HG02884 (cell line): ENCODE measurements at regions not wholly inside any gene's neighbourhood (a gene's known extent, or its start where the extent isn't known, plus 50 kb on each side); places are given as distances from the start of the nearest gene placed in this dataset.
"Not testable (repeated sequence)": the region's sequence is repeated elsewhere in the genome, so short reads cannot be mapped to it uniquely, and the experiment has no call there.

Experiments used
- ATAC-seq: cut with Tn5 transposase; IDR thresholded peaks from one replicate; pipeline ENCODE4 v1.9.1; 2021; ENCODE audit warnings: mild to moderate bottlenecking, moderate library complexity; ENCODE audit not compliant: unreplicated experiment

DNA sequence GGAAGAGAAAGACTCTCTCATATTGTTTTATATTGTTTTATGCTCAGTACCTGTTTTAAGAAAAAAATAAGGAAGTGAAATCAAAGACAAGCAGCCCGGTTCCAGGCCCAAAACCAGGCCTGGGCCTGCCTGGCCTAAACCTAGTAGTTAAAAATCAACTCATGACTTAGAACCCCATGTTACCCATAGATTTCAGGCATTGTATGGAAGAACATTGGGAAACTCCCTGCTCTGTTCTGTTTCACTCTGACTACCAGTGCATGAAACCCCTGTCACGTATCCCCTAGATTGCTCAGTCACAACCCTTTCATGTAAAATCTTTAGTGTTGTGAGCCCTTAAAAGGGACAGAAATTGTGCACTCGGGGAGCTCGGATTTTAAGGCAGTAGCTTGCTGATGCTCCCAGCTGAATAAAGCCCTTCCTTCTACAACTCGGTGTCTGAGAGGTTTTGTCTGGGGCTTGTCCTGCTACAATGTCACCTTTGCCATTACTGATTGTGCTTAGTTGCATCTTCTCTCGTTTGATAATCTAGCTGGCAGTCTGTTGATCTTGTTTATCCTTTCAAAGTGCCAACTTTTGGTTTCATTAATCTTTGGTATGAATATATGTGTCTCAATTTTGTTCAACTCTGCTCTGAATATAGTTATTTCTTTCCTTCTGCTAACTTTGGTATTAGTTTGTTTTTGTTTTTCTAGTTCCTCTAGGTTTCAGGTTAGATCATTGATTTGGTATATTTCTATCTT is 842.8 kb upstream of the NDST4 start:
- not testable (repeated sequence) for ATAC-seq

DNA sequence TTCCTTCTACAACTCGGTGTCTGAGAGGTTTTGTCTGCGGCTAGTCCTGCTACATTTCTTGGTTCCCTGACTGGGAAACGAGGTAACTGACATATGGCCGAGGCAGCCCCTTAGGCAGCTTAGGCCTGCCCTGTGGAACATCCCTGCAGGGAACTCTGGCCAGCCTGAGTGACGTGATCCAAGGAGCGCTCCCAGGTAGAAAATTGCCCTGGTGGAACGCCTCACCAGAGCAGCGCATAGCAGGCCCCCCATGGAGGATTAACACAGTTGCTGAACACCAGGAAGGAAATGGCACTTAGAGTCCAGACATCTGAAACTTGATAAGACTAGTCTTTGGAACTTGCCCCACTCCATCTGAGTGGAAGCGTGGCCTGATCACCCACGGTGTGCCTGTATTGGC is 837.4 kb upstream of the NDST4 start:
- no peak for ATAC-seq

DNA sequence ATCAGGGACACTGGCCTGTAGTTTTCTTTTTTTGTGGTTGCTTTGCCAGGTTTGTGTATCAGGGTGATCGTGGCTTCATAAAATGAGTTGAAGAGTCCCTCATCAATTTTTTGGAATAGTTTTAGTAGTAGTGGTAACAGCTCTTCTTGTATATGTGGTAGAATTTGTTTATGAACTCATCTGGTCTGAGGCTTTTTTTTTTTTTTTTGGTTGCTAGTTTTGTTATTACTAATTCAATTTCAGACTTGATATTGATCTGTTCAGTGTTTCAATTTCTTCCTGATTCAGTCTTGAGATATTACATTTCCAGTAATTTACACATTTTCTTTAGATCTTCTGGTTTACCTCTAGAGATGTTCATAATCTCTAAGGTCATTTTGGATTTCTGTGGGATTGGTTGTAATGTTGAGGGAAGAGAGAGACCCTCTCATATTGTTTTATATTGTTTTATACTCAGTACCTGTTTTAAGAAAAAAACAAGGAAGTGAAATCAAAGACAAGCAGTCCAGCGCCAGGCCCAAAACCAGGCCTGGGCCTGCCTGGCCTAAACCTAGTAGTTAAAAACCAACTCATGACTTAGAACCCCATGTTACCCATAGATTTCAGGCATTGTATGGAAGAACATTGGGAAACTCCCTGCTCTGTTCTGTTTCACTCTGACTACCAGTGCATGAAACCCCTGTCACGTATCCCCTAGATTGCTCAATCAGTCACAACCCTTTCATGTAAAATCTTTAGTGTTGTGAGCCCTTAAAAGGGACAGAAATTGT is 836.7 kb upstream of the NDST4 start:
- ATAC-seq = peak; percentile 68

DNA sequence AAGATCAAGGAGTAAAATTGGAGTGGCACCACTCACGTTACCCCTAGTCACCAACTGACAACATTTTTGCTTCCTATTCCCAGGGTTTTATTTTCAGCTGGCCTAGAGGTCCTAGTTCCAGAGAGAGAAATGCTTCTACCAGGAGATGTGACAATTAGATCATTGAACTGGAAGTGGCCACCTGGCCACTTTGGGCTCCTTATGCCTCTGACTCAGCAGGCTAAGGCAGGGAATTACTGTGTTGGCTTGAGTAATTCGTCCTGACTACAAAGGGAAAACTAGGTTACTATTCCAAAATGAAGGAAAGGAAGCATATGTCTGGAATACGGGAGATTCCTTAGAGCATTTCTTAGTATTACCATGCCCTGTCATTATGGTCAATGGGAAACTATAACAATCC is 831.6 kb upstream of the NDST4 start:
- ATAC-seq = no peak

DNA sequence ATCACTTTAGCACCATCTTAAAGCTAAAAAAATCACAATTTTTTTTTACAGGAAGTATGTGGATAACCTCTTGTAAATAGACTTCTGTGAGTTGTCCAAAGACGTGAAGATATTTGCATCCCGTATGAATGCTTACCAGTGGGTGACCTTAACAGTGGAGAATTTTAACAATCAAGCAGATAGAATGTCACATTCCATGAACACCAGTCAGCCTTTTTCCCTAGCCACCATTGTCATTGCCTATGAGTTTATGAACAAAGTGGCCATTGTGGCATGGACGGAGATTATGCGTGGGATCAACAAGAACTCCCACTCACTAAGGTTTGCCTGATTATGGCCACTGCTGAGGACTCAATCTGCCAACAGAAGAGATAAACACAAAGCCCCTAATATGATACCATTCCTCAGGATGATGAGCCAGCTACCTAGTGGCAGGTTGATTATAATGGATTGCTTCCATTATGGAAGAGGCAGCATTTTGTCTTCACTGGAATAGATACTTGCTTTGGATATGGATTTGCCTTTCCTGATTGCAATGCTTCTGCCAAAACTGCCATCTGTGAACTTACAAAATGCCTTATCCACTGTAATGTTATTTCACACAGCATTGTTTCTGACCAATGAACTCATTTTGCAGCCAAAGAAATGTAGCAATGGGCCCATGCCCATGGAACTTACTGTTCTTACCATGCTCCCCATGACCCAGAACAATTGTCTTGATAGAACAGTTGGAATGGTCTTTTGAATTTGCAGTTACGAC is 830.9 kb upstream of the NDST4 start:
- ATAC-seq = no peak

DNA sequence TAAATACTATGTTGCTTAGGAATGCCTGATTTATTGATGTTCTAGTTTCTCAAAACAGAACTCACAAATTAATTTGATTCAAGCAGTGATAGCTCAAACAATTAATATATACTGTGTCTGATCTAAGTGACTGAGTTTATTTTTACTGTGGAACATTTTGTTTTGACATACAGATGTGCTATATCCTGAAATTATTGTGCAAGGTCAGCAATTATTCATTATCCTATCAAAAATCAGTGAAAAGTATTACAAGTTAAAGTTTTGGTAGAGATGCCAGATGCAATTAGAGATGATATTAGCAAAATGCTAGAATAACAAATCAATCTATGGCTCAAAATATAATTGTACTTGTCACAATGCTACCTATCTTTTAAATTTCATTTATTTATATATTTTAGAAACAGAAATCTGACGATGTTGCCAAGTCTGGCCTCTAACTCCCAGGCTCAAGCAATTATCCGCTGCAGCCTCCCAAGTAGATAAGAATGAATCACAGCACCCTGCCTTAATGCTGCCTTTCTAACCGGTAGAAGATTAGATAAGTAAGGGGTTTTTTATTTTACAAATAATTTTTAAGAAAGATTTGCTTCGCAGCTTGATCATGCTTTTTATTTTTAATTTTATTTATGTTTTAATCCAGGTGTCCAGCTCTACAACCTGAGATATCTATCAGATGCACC is 825.5 kb upstream of the NDST4 start:
- ATAC-seq = no peak

DNA sequence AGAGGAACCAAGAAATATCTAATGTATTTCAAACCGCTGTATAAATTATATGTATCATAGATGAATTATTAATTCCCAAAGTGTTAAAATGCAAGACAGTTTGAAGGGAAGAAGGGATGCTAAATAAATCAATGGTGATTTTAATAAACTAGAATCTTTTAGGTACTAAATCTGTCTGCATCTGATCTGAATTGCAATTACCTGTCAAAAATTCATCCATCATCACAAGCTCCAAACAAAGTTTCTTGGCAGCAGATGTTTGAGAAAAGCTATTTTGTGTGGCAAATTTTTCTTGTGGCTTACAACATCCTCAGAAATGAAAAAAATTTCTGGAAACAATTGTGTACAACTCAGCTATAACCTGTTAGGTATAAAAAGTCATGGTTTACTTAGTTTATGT is 816.0 kb upstream of the NDST4 start:
- no peak for ATAC-seq

DNA sequence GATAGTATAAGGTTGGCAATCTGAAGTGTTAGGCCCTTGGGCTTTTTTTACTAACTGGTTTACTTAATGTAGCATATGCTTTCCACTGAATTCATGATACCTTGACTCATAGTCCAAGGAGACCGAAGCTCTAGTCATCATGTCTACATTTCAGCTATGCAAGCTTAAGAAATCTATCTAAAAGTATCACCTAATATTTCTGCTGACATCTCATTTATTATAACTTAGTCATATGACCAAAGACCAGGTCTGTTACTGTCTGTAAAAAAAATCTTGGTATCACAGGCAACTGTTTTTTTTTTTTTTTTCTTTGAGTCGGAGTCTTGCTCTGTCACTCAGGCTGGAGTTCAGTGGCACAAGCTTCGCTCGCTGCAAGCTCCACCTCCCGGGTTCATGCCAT is 814.0 kb upstream of the NDST4 start:
- ATAC-seq = no peak

DNA sequence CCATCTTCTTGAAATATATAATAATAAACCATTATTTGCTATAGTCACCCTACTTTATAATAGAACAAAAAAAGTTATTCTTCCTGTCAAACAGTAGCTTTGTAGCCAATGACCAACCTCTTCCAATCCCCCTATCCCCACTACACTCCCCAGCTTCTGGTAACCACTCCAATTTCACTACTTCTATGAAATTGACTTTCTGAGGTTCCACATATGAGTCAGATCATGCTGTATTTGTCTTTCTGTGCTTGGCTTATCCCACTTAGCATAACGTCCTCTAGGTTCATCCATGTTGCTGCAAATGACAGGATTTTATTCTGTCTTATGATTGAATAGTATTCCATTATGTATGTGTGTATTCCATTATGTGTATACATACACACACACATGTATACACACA is 809.7 kb upstream of the NDST4 start:
- ATAC-seq = no peak

DNA sequence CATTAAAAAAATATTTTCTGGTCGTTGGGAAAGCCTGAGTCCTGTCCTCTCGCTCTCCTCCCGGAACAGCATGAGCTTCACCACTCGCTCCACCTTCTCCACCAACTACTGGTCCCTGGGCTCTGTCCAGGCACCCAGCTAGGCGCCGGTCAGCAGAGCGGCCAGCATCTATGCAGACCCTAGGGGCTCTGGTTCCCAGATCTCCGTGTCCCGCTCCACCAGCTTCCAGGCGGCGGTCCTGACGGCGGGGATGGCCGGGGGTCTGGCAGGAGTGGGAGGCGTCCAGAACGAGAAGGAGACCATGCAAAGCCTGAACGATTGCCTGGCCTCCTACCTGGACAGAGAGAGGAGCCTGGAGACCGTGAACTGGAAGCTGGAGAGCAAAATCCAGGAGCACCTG is 807.2 kb upstream of the NDST4 start:
- no peak for ATAC-seq

DNA sequence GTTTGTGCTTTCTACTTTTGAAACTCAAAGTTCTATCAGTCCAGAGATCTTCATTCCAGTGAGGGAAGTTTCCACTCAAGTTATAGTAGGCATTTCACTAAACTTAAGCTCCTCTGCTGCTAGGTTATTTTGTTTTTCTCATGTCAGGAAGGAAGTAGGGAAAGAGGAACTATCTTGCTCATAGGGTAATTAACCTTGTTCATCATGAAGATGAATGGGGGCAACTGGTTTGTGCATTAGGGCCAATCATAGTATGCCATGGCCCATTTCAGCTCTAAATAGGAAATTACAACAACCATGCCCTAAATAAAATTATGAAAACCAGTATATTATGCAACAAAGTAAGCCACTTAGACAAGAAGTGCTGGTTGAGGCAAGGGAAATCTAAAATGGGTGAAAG is 804.7 kb upstream of the NDST4 start:
- ATAC-seq = no peak

DNA sequence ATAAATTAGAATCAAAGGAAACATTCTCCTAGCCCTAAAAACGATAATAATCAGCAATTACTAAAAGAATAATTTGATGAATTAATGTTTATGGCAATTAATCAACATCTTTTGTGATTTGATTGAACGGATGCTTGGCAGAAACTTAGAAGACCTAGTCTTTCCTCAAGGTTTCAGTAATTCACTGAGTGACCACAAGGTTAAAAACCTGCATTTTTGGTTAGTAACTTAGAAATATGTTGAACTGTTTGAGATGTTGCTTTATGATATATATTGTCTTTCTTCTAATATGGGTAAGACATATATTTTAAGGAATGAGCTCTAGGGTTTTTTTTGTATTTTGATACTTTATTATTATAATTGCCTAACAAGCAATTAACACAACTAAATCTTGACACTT is 793.0 kb upstream of the NDST4 start:
- ATAC-seq = no peak

DNA sequence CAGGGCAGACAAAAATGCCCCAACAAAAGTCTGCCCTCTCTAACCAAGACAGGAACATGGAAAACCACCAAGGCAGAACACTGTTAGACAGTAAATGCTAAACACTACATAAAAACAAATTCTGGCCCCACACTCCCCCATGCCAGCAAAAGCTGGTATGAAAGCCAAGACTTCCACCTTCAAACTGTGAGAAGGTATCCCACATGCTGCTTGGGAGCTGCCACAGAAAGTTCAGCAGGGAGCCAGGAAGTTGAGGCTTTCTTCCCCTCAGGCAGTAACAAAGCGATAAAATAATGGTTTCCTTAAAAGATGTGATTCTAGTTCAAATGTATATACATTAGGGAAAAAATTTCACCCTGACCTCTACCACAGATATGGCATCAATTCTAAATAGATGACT is 770.4 kb upstream of the NDST4 start:
- ATAC-seq = no peak

DNA sequence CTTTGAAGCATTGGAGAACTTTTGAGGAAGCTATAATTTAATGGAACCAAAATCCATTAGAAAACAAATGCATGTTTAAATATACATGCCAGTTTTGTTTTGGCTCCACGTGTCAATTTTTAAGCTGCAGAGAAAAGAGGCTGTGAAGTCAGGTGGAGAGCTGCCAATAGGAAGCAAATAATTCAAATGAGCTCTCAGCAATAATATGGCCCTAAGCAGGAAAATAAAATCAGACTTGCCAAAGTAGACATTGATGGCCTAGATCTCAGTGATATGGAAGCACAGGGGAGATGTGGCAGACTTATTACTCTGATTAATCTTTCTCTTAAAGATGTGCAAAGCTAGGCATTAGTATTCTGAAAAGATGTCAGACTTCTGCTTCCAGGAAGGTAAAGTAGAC is 769.8 kb upstream of the NDST4 start:
- ATAC-seq = no peak

DNA sequence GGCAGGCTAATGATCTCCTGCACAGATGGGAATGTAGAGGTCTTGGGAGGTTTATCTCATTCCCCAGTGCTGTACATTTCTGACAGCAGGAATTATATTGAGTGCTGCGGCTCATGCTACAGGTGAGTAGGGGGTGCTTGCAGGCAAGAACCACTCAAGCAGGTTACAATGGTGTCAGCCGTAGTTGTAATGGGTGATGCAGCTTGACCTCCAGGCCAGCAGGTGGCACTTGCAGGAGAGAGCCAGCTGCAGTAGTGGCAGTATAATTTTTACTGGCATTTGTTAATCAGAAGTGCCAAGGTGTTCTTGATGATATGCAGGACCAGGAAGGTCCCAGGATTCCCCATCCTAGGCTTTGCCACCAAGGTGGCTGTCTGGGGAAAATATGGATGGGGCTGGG is 759.6 kb upstream of the NDST4 start:
- no peak for ATAC-seq

DNA sequence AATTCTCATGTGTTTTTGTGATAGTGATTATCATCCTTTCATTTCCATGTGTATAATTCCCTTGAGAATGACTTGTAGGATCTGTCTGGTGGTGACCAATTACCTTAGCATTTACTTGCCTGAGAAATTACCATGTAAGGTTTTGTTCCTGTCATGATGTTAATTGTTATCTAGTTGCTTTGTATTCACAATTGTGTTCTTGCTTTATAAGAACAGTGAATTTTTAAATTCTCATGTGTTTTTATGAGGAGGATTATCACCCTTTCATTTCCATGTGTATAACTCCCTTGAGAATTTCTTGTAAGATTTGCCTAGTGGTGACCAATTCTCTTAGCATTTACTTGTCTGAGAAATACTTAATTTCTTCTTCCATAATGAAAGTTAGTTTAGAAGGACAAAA is 758.2 kb upstream of the NDST4 start:
- ATAC-seq = no peak

DNA sequence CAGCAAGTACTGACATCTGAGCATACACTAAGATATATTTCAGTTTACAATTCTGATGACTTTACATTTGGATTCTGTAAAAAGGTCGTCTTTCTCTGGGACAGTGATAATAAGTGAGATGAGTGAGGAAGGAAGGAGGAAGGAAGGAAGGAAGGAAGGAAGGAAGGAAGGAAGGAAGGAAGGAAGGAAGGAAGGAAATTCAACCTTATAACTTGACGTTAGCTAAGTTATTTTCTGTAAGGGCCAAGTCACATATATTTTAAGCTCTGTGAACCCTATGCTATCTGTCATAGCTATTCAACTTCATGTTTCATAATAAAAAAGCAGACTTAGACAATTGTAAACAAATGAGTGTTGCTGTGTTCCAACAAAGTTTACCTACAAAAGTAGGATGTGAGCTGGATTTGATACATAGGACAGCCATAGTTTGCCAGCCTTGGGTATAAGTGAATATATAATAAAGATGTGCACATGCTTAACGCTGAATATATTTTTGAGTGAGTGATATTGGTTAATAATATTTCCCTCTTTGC is 753.0 kb upstream of the NDST4 start:
- ATAC-seq = no peak

DNA sequence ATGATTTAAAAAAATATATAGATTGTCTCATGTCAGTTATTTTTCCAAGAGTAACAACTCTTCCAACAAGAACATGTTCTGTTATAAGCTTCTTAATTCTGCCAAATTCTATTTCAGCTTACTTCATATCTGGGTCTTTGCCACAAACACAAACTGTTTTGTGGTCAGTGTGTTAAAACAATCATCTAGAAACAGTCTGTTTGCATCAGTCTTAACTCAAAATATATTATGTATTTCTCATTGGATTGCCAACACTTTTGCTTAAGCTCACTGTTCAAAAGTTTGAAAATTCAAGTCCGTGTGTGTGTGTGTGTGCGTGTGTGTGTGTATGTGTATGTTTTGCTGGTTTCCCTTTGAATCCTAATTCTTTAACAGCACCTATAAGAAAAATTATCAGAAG is 752.3 kb upstream of the NDST4 start:
- ATAC-seq = no peak

DNA sequence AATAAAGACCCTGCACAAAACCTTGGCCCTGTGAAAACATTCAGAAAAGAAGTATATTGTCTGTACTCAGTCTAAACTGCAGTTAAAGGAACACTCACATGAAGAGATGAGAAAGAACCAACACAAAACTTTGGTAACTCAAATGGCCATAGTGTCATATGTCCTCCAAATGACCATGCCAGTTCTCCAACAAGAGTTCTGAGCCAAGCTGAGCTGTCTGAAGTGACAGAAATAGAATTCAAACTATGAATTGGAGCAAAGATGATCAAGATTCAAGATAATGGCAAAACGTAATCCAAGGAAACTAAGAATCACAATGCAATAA is 739.3 kb upstream of the NDST4 start:
- no peak for ATAC-seq

DNA sequence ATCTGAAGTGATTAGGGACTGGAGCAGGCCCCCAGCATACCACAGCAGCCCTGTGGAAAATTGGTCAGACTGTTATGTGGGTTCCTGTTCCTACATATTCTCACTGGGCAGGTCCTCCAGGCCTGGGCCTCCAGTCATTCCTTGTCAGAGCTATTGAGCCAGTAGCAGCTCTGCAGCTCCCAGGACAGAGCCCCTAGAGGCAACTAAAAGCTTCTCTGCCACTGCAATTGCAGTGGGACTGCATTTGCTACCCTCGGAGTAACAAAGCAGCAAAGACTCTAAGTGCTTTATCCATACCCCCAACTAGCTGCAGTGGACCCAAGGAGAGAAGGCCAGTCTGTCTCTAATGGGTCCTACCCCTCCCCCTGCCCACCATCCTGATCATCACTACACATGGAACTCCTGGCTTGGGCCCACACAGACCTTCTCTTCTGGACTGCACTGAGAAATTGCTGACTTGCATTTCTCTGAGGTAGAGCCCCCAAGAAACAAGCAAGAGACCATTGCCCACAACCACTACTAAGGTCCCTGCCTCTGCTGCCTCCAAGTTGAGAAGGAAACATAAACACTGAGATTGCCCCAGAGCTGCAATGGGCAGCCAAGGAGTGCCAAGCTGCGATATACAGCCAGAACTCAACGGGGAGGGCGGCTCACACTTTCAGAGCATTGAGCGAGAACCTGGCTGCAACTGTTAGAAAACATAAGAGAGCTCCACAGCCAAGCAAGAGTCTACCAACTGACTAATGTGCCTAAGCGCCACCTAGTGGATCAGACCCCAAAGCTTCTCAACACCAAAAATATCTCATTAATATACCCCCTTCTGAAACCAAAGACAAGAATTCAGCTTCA is 738.7 kb upstream of the NDST4 start:
- ATAC-seq = peak; percentile 80
